ENCODE measurements at regions not wholly inside any gene's neighbourhood (a gene's known extent, or its start where the extent isn't known, plus 50 kb on each side); places are given as distances from the start of the nearest gene placed in this dataset.
"Not testable (repeated sequence)": the region's sequence is repeated elsewhere in the genome, so short reads cannot be mapped to it uniquely, and the experiment has no call there.

GRCh38 chr2:72078773-72079172 is 68.9 kb downstream of the CYP26B1 start:
- no peak for TF ChIP-seq EZH2 (IDR thresholded peaks at IDR 0.05; ENCODE audit: insufficient read depth, poor library complexity, severe bottlenecking)
- H3F3A ChIP-seq (ENCODE audit: insufficient read depth): 0 out of 2 replicates have a peak, but pooled peaks cover 3% of the 10 kb centered on the region
- no peaks in the 10 kb centered on the region for H3K79me2 ChIP-seq (ENCODE audit: insufficient read depth)
- H3K36me3 ChIP-seq (ENCODE audit: low read depth): no peaks in the 10 kb centered on the region
- no peak overlapping the region for H3K4me2 ChIP-seq (ENCODE audit: unreplicated experiment)
- H3K9ac ChIP-seq: no peak overlapping the region
- H3K27me3 ChIP-seq (replicated peaks; ENCODE audit: insufficient read depth): peaks cover 15% of the 10 kb centered on the region
- no peak for DNase-seq
- H3K4me3 ChIP-seq: no peak overlapping the region
- no peaks in the 10 kb centered on the region for H3K9me2 ChIP-seq (ENCODE audit: insufficient read depth)
- in situ Hi-C loops (cut with MboI): no loop called here
- no peaks in the 10 kb centered on the region for H3K9me3 ChIP-seq (ENCODE audit: low read depth)
- H2AFZ ChIP-seq: no peak overlapping the region
- H4K20me1 ChIP-seq (ENCODE audit: insufficient read depth): no peaks in the 10 kb centered on the region
- H3K4me1 ChIP-seq (ENCODE audit: insufficient read depth): peaks cover 11% of the 10 kb centered on the region
- 77 to 88% methylated on average over 6 of the region's 6 CpGs for WGBS, 2 experiments (ENCODE audit: low coverage in 1 of 2, low lambda C conversion rate in 2 of 2, missing lambda C conversion rate in 2 of 2)
- H3K27ac ChIP-seq: no peak overlapping the region

- H3K27me3 ChIP-seq (replicated peaks; ENCODE audit: insufficient read depth): peaks cover 15% of the 10 kb centered on the region
- H3K9ac ChIP-seq: no peak overlapping the region
- in situ Hi-C loops (cut with MboI): no loop called here
- 0 out of 2 replicates have a peak, but pooled peaks cover 3% of the 10 kb centered on the region for H3F3A ChIP-seq (ENCODE audit: insufficient read depth)
- H3K4me3 ChIP-seq: no peak overlapping the region
- 86 to 97% methylated on average over 1 of the region's 1 CpG for WGBS, 2 experiments (ENCODE audit: low coverage in 1 of 2, low lambda C conversion rate in 2 of 2, missing lambda C conversion rate in 2 of 2)
- H3K36me3 ChIP-seq (ENCODE audit: low read depth): no peaks in the 10 kb centered on the region
- no peaks in the 10 kb centered on the region for H4K20me1 ChIP-seq (ENCODE audit: insufficient read depth)
- no peak overlapping the region for H3K4me2 ChIP-seq (ENCODE audit: unreplicated experiment)
- no peak overlapping the region for H3K27ac ChIP-seq
- H3K9me2 ChIP-seq (ENCODE audit: insufficient read depth): no peaks in the 10 kb centered on the region
- peaks cover 11% of the 10 kb centered on the region for H3K4me1 ChIP-seq (ENCODE audit: insufficient read depth)
- no peak for DNase-seq
- H3K79me2 ChIP-seq (ENCODE audit: insufficient read depth): no peaks in the 10 kb centered on the region
- H3K9me3 ChIP-seq (ENCODE audit: low read depth): no peaks in the 10 kb centered on the region
- TF ChIP-seq EZH2phosphoT487 (IDR thresholded peaks at IDR 0.05; ENCODE audit: insufficient read depth, low read depth): no peak
- no peak for TF ChIP-seq EZH2 (IDR thresholded peaks at IDR 0.05; ENCODE audit: insufficient read depth, poor library complexity, severe bottlenecking)
- no peak overlapping the region for H2AFZ ChIP-seq
Measured at GRCh38 chr2:72077702-72078169, 69.9 kb downstream of the CYP26B1 start.

GRCh38 chr2:72073373-72073772 is 74.3 kb downstream of the CYP26B1 start:
- WGBS, 2 experiments (ENCODE audit: low coverage in 1 of 2, low lambda C conversion rate in 2 of 2, missing lambda C conversion rate in 2 of 2): 52 to 56% methylated on average over 8 of the region's 8 CpGs
- H4K20me1 ChIP-seq (ENCODE audit: insufficient read depth); H3K9me2 ChIP-seq (ENCODE audit: insufficient read depth); H3K36me3 ChIP-seq (ENCODE audit: low read depth); H3K4me2 ChIP-seq (ENCODE audit: unreplicated experiment); H3K4me3 ChIP-seq; H3K9me3 ChIP-seq (ENCODE audit: low read depth); in situ Hi-C loops (cut with MboI); DNase-seq; H3K27ac ChIP-seq; H3F3A ChIP-seq (ENCODE audit: insufficient read depth); H3K9ac ChIP-seq; H2AFZ ChIP-seq; H3K79me2 ChIP-seq (ENCODE audit: insufficient read depth); H3K4me1 ChIP-seq (ENCODE audit: insufficient read depth): not testable (repeated sequence)
- H3K27me3 ChIP-seq (replicated peaks; ENCODE audit: insufficient read depth): peaks cover 20% of the 10 kb centered on the region; the same call in 1 of the 2 replicates

- H3F3A ChIP-seq (ENCODE audit: insufficient read depth); H3K4me1 ChIP-seq (ENCODE audit: insufficient read depth); H3K79me2 ChIP-seq (ENCODE audit: insufficient read depth); DNase-seq; in situ Hi-C loops (cut with MboI); H3K27ac ChIP-seq; H3K4me2 ChIP-seq (ENCODE audit: unreplicated experiment); H3K9me2 ChIP-seq (ENCODE audit: insufficient read depth); H4K20me1 ChIP-seq (ENCODE audit: insufficient read depth); H3K36me3 ChIP-seq (ENCODE audit: low read depth); H2AFZ ChIP-seq; H3K9me3 ChIP-seq (ENCODE audit: low read depth); H3K4me3 ChIP-seq; H3K9ac ChIP-seq: not testable (repeated sequence)
- peaks cover 17% of the 10 kb centered on the region; the same call in 1 of the 2 replicates for H3K27me3 ChIP-seq (replicated peaks; ENCODE audit: insufficient read depth)
- 72 to 78% methylated on average over 8 to 14 of the region's 14 CpGs for WGBS, 2 experiments (ENCODE audit: low coverage in 1 of 2, low lambda C conversion rate in 2 of 2, missing lambda C conversion rate in 2 of 2)
Measured at GRCh38 chr2:72064197-72064596, 83.5 kb downstream of the CYP26B1 start.

GRCh38 chr2:72062336-72062735 is 85.3 kb downstream of the CYP26B1 start:
- peaks cover 25% of the 10 kb centered on the region; the same call in 1 of the 2 replicates for H3K27me3 ChIP-seq (replicated peaks; ENCODE audit: insufficient read depth)
- no peak overlapping the region for H3K9ac ChIP-seq
- no peaks in the 10 kb centered on the region for H3K9me2 ChIP-seq (ENCODE audit: insufficient read depth)
- H3K4me3 ChIP-seq: no peak overlapping the region
- no peaks in the 10 kb centered on the region for H3K9me3 ChIP-seq (ENCODE audit: low read depth)
- in situ Hi-C loops (cut with MboI): no loop called here
- H3K36me3 ChIP-seq (ENCODE audit: low read depth): no peaks in the 10 kb centered on the region
- H2AFZ ChIP-seq: no peak overlapping the region
- TF ChIP-seq EZH2phosphoT487 (IDR thresholded peaks at IDR 0.05; ENCODE audit: insufficient read depth, low read depth): no peak
- TF ChIP-seq EZH2 (IDR thresholded peaks at IDR 0.05; ENCODE audit: insufficient read depth, poor library complexity, severe bottlenecking): no peak
- WGBS, 2 experiments (ENCODE audit: low coverage in 1 of 2, low lambda C conversion rate in 2 of 2, missing lambda C conversion rate in 2 of 2): 67% methylated on average over 3 of the region's 3 CpGs
- no peak overlapping the region for H3K27ac ChIP-seq
- no peaks in the 10 kb centered on the region for H3K79me2 ChIP-seq (ENCODE audit: insufficient read depth)
- no peak for DNase-seq
- no peaks in the 10 kb centered on the region for H4K20me1 ChIP-seq (ENCODE audit: insufficient read depth)
- no peaks in the 10 kb centered on the region for H3F3A ChIP-seq (ENCODE audit: insufficient read depth)
- H3K4me2 ChIP-seq (ENCODE audit: unreplicated experiment): no peak overlapping the region
- no peaks in the 10 kb centered on the region for H3K4me1 ChIP-seq (ENCODE audit: insufficient read depth)

All from GM23248 (cell line).